PC-9 (cell line): ENCODE measurements at regions not wholly inside any gene's neighbourhood (a gene's known extent, or its start where the extent isn't known, plus 50 kb on each side); places are given as distances from the start of the nearest gene placed in this dataset.

ENCODE experiments used
- EZH2 ChIP-seq: fragments of 200-600 bp; sonication (generic); IDR thresholded peaks from 2 replicates; pipeline ENCODE4 v1.8.0; 2017; ENCODE audit warnings: antibody characterized with exemption, low read depth
- TF ChIP-seq, protein P1 (sequence below): fragments of 200-600 bp; sonication (generic); conservative IDR thresholded peaks from 2 replicates; pipeline ENCODE4 v1.6.1; 2017; ENCODE audit warnings: mixed run types, antibody characterized with exemption, mild to moderate bottlenecking, moderate library complexity

DNA sequence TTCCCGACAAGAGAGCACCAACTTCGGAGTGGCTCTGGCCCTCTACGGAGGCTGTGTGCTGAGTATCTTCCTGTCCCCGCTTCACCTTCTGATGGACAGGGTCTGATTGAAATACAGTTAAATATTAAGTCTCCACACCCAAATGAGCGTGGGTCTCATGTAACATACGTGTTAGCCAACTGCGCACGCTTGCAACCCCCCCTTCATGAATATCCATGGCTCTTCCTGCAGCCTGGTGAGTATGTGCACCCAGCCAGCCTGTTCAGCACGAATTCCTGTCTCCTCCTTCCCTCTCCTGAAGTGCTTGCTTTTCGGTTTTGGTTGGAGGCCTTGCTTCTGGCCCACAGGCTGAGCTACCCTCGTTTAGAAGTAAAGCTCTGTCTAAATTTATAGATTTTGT lies 102.9 kb upstream of the FRMD1 start:
- TF ChIP-seq, protein P1, sequence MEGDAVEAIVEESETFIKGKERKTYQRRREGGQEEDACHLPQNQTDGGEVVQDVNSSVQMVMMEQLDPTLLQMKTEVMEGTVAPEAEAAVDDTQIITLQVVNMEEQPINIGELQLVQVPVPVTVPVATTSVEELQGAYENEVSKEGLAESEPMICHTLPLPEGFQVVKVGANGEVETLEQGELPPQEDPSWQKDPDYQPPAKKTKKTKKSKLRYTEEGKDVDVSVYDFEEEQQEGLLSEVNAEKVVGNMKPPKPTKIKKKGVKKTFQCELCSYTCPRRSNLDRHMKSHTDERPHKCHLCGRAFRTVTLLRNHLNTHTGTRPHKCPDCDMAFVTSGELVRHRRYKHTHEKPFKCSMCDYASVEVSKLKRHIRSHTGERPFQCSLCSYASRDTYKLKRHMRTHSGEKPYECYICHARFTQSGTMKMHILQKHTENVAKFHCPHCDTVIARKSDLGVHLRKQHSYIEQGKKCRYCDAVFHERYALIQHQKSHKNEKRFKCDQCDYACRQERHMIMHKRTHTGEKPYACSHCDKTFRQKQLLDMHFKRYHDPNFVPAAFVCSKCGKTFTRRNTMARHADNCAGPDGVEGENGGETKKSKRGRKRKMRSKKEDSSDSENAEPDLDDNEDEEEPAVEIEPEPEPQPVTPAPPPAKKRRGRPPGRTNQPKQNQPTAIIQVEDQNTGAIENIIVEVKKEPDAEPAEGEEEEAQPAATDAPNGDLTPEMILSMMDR, result no peak
- TF ChIP-seq EZH2, result no peak
